ENCODE measurements at regions not wholly inside any gene's neighbourhood (a gene's known extent, or its start where the extent isn't known, plus 50 kb on each side); places are given as distances from the start of the nearest gene placed in this dataset.
"Not testable (repeated sequence)": the region's sequence is repeated elsewhere in the genome, so short reads cannot be mapped to it uniquely, and the experiment has no call there.

DNA sequence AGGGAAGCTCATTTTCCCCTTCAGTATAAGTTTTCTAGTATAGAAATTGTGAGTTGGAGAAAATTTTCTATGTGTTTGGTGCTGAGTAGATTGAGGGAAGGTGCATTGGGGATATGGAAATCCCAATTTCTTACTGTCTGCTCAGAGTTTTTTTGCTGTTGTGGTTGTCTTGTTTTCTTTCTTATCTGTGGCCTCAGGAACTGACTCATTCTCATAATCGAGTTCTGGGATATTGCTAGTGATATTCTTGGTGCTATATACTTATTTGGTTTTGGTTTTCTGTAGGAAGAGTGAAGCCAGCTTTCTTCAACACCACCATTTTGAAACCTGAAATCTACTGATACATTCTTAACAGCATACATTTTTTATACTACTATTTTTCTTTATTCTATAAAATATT, 869.2 kb downstream of the DIPK2A start:
- no peaks in the 10 kb centered on the region for H3K4me1 ChIP-seq (ENCODE audit: insufficient read depth, low read length)
- H3K9me3 ChIP-seq (ENCODE audit: low read length): no peaks in the 10 kb centered on the region
- H3K36me3 ChIP-seq (ENCODE audit: insufficient read depth, low read length): no peaks in the 10 kb centered on the region
- H3K27me3 Mint-ChIP-seq: no peaks in the 10 kb centered on the region
- H3K27me3 ChIP-seq (ENCODE audit: insufficient read depth, low read length, poor library complexity, severe bottlenecking): no peaks in the 10 kb centered on the region
- H3K4me3 ChIP-seq (ENCODE audit: low read length): no peak overlapping the region
- no peaks in the 10 kb centered on the region for H3K36me3 Mint-ChIP-seq
- peak overlapping the region in 1 of 8 donors; percentile 2 for H3K27ac Mint-ChIP-seq
- ChIA-PET POLR2A (no interaction called here), CTCF (no interaction called here)
- peaks cover 1 to 9% (median 7%) of the 10 kb centered on the region in 5 donors for H3K9me3 Mint-ChIP-seq
- no peak overlapping the region for H3K4me3 Mint-ChIP-seq
- no peak for DNase-seq
- no peaks in the 10 kb centered on the region for H3K4me1 Mint-ChIP-seq
- no peak overlapping the region for H3K27ac ChIP-seq (ENCODE audit: low read depth, low read length)

GRCh38 chr3:144843099-144843498, 871.5 kb downstream of the DIPK2A start:
- Histone ChIP-seq H3K4me3 (ENCODE audit: low read length) (no peak overlapping the region), H3K27ac (ENCODE audit: low read depth, low read length) (no peak overlapping the region), H3K9me3 (ENCODE audit: low read length) (no peaks in the 10 kb centered on the region), H3K36me3 (ENCODE audit: insufficient read depth, low read length) (no peaks in the 10 kb centered on the region), H3K4me1 (ENCODE audit: insufficient read depth, low read length) (no peaks in the 10 kb centered on the region), H3K27me3 (ENCODE audit: insufficient read depth, low read length, poor library complexity, severe bottlenecking) (no peaks in the 10 kb centered on the region)
- ChIA-PET CTCF (no interaction called here), POLR2A (no interaction called here)
- DNase-seq: no peak
- H3K27me3 Mint-ChIP-seq: no peaks in the 10 kb centered on the region
- no peak overlapping the region for H3K27ac Mint-ChIP-seq
- H3K36me3 Mint-ChIP-seq: no peaks in the 10 kb centered on the region
- peaks cover 0 to 8% (median 2%) of the 10 kb centered on the region in 5 donors for H3K9me3 Mint-ChIP-seq
- no peaks in the 10 kb centered on the region for H3K4me1 Mint-ChIP-seq
- H3K4me3 Mint-ChIP-seq: no peak overlapping the region

- no peaks in the 10 kb centered on the region for H3K4me1 Mint-ChIP-seq
- Histone ChIP-seq H3K36me3 (ENCODE audit: insufficient read depth, low read length) (no peaks in the 10 kb centered on the region), H3K4me1 (ENCODE audit: insufficient read depth, low read length) (no peaks in the 10 kb centered on the region), H3K4me3 (ENCODE audit: low read length) (no peak overlapping the region), H3K27ac (ENCODE audit: low read depth, low read length) (no peak overlapping the region), H3K27me3 (ENCODE audit: insufficient read depth, low read length, poor library complexity, severe bottlenecking) (no peaks in the 10 kb centered on the region), H3K9me3 (ENCODE audit: low read length) (no peaks in the 10 kb centered on the region)
- H3K27me3 Mint-ChIP-seq: no peaks in the 10 kb centered on the region
- ChIA-PET POLR2A (no interaction called here), CTCF (no interaction called here)
- no peak overlapping the region for H3K27ac Mint-ChIP-seq
- H3K36me3 Mint-ChIP-seq: no peaks in the 10 kb centered on the region
- no peak overlapping the region for H3K4me3 Mint-ChIP-seq
- peaks cover 0 to 4% (median 2%) of the 10 kb centered on the region in 5 donors for H3K9me3 Mint-ChIP-seq
- no peak for DNase-seq
Observed at GRCh38 chr3:144852999-144853398, 881.4 kb downstream of the DIPK2A start.

GRCh38 chr3:144854020-144854419, 882.4 kb downstream of the DIPK2A start:
- H3K27ac ChIP-seq (ENCODE audit: low read depth, low read length); H3K9me3 Mint-ChIP-seq; H3K27ac Mint-ChIP-seq; H3K27me3 Mint-ChIP-seq; H3K36me3 Mint-ChIP-seq; H3K27me3 ChIP-seq (ENCODE audit: insufficient read depth, low read length, poor library complexity, severe bottlenecking); H3K4me3 ChIP-seq (ENCODE audit: low read length); POLR2A ChIA-PET; H3K9me3 ChIP-seq (ENCODE audit: low read length); H3K36me3 ChIP-seq (ENCODE audit: insufficient read depth, low read length); H3K4me1 Mint-ChIP-seq; DNase-seq; H3K4me3 Mint-ChIP-seq; H3K4me1 ChIP-seq (ENCODE audit: insufficient read depth, low read length); CTCF ChIA-PET: not testable (repeated sequence)

DNA sequence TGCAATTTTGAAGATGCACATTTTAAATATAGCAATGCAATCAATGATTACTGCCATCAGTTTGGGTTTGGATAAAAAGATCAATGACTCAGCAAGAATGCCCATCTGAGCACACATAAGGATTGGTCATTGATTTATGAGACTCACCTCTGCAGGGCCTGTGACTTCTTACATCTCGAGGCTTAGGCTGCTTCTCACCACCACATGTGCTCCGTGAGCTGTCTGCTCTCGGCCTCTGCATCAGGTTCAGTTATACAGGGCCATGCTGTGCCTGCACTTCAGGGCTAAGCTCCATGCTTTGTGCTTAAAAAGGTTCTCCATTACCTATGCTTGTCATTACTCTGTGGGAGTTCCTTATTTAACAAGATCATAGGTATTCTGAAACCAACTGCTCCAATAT, 887.5 kb downstream of the DIPK2A start:
- Histone ChIP-seq H3K36me3 (ENCODE audit: insufficient read depth, low read length) (no peaks in the 10 kb centered on the region), H3K4me1 (ENCODE audit: insufficient read depth, low read length) (no peaks in the 10 kb centered on the region), H3K4me3 (ENCODE audit: low read length) (no peak overlapping the region), H3K9me3 (ENCODE audit: low read length) (no peaks in the 10 kb centered on the region), H3K27ac (ENCODE audit: low read depth, low read length) (no peak overlapping the region), H3K27me3 (ENCODE audit: insufficient read depth, low read length, poor library complexity, severe bottlenecking) (no peaks in the 10 kb centered on the region)
- DNase-seq: no peak
- Mint-ChIP-seq H3K36me3 (no peaks in the 10 kb centered on the region), H3K9me3 (peaks cover 0 to 5% (median 2%) of the 10 kb centered on the region in 5 donors), H3K4me1 (no peaks in the 10 kb centered on the region), H3K27me3 (no peaks in the 10 kb centered on the region), H3K4me3 (no peak overlapping the region), H3K27ac (no peak overlapping the region)
- ChIA-PET POLR2A (no interaction called here), CTCF (no interaction called here)

GRCh38 chr3:144864646-144865045, 893.0 kb downstream of the DIPK2A start:
- H3K27me3 Mint-ChIP-seq: no peaks in the 10 kb centered on the region
- POLR2A ChIA-PET: no interaction called here
- H3K4me3 Mint-ChIP-seq: no peak overlapping the region
- H3K9me3 Mint-ChIP-seq: peaks cover 0 to 14% (median 6%) of the 10 kb centered on the region in 5 donors
- Histone ChIP-seq H3K27me3 (ENCODE audit: insufficient read depth, low read length, poor library complexity, severe bottlenecking) (no peaks in the 10 kb centered on the region), H3K4me3 (ENCODE audit: low read length) (no peak overlapping the region), H3K4me1 (ENCODE audit: insufficient read depth, low read length) (no peaks in the 10 kb centered on the region), H3K36me3 (ENCODE audit: insufficient read depth, low read length) (no peaks in the 10 kb centered on the region), H3K9me3 (ENCODE audit: low read length) (no peaks in the 10 kb centered on the region), H3K27ac (ENCODE audit: low read depth, low read length) (no peak overlapping the region)
- no peak overlapping the region for H3K27ac Mint-ChIP-seq
- no peaks in the 10 kb centered on the region for H3K36me3 Mint-ChIP-seq
- DNase-seq: no peak
- CTCF ChIA-PET: no interaction called here
- H3K4me1 Mint-ChIP-seq: no peaks in the 10 kb centered on the region

- H3K36me3 Mint-ChIP-seq: no peaks in the 10 kb centered on the region
- no peak overlapping the region for H3K4me3 ChIP-seq (ENCODE audit: low read length)
- no peaks in the 10 kb centered on the region for H3K4me1 Mint-ChIP-seq
- H3K36me3 ChIP-seq (ENCODE audit: insufficient read depth, low read length): no peaks in the 10 kb centered on the region
- no peak for DNase-seq
- H3K27ac ChIP-seq (ENCODE audit: low read depth, low read length): no peak overlapping the region
- no peak overlapping the region for H3K27ac Mint-ChIP-seq
- H3K27me3 Mint-ChIP-seq: no peaks in the 10 kb centered on the region
- H3K27me3 ChIP-seq (ENCODE audit: insufficient read depth, low read length, poor library complexity, severe bottlenecking): no peaks in the 10 kb centered on the region
- ChIA-PET CTCF (no interaction called here), POLR2A (no interaction called here)
- no peak overlapping the region for H3K4me3 Mint-ChIP-seq
- no peaks in the 10 kb centered on the region for H3K4me1 ChIP-seq (ENCODE audit: insufficient read depth, low read length)
- H3K9me3 ChIP-seq (ENCODE audit: low read length): no peaks in the 10 kb centered on the region
- peaks cover 0 to 18% (median 7%) of the 10 kb centered on the region in 5 donors for H3K9me3 Mint-ChIP-seq
Observed at GRCh38 chr3:144865948-144866347, 894.3 kb downstream of the DIPK2A start.

GRCh38 chr3:144866476-144866875, 894.9 kb downstream of the DIPK2A start:
- H3K27me3 Mint-ChIP-seq: no peaks in the 10 kb centered on the region
- CTCF ChIA-PET: no interaction called here
- no peak for DNase-seq

GRCh38 chr3:144868506-144868905, 896.9 kb downstream of the DIPK2A start:
- Histone ChIP-seq H3K4me3 (ENCODE audit: low read length) (no peak overlapping the region), H3K4me1 (ENCODE audit: insufficient read depth, low read length) (no peaks in the 10 kb centered on the region), H3K27ac (ENCODE audit: low read depth, low read length) (no peak overlapping the region), H3K36me3 (ENCODE audit: insufficient read depth, low read length) (no peaks in the 10 kb centered on the region), H3K9me3 (ENCODE audit: low read length) (no peaks in the 10 kb centered on the region), H3K27me3 (ENCODE audit: insufficient read depth, low read length, poor library complexity, severe bottlenecking) (no peaks in the 10 kb centered on the region)
- H3K27me3 Mint-ChIP-seq: no peaks in the 10 kb centered on the region
- peaks cover 0 to 16% (median 7%) of the 10 kb centered on the region in 5 donors for H3K9me3 Mint-ChIP-seq
- ChIA-PET POLR2A (no interaction called here), CTCF (no interaction called here)
- no peak overlapping the region for H3K27ac Mint-ChIP-seq
- no peak overlapping the region for H3K4me3 Mint-ChIP-seq
- no peaks in the 10 kb centered on the region for H3K4me1 Mint-ChIP-seq
- no peaks in the 10 kb centered on the region for H3K36me3 Mint-ChIP-seq
- no peak for DNase-seq

More at GRCh38 chr3:144866476-144866875, 894.9 kb downstream of the DIPK2A start:
- H3K27ac ChIP-seq (ENCODE audit: low read depth, low read length): no peak overlapping the region
- Mint-ChIP-seq H3K9me3 (peaks cover 0 to 16% (median 7%) of the 10 kb centered on the region in 5 donors), H3K36me3 (no peaks in the 10 kb centered on the region), H3K4me1 (no peaks in the 10 kb centered on the region), H3K4me3 (no peak overlapping the region), H3K27ac (no peak overlapping the region)
- no peaks in the 10 kb centered on the region for H3K9me3 ChIP-seq (ENCODE audit: low read length)
- H3K4me3 ChIP-seq (ENCODE audit: low read length): no peak overlapping the region
- no peaks in the 10 kb centered on the region for H3K36me3 ChIP-seq (ENCODE audit: insufficient read depth, low read length)
- POLR2A ChIA-PET: no interaction called here
- H3K27me3 ChIP-seq (ENCODE audit: insufficient read depth, low read length, poor library complexity, severe bottlenecking): no peaks in the 10 kb centered on the region
- H3K4me1 ChIP-seq (ENCODE audit: insufficient read depth, low read length): no peaks in the 10 kb centered on the region

Measured in CD8-positive, alpha-beta memory T cell (primary cell).